ENCODE measurements at regions not wholly inside any gene's neighbourhood (a gene's known extent, or its start where the extent isn't known, plus 50 kb on each side); places are given as distances from the start of the nearest gene placed in this dataset.
"Not testable (repeated sequence)": the region's sequence is repeated elsewhere in the genome, so short reads cannot be mapped to it uniquely, and the experiment has no call there.

GRCh38 chr2:160590664-160591063 lies 97.1 kb upstream of the RBMS1 start:
- H3K9me3 Mint-ChIP-seq = peaks cover 26% of the 10 kb centered on the region
- H3K4me1 Mint-ChIP-seq = peaks cover 4% of the 10 kb centered on the region
- H3K4me3 Mint-ChIP-seq = no peak overlapping the region
- H3K27ac Mint-ChIP-seq = no peak overlapping the region
- TF ChIP-seq CTCF (IDR thresholded peaks at IDR 0.05) = no peak
- H3K27me3 Mint-ChIP-seq (ENCODE audit: low read depth, poor library complexity) = peaks cover 3% of the 10 kb centered on the region
- no peak for DNase-seq
- H3K36me3 Mint-ChIP-seq (ENCODE audit: low read depth) = no peaks in the 10 kb centered on the region

- no peaks in the 10 kb centered on the region for H3K36me3 Mint-ChIP-seq (ENCODE audit: low read depth)
- H3K9me3 Mint-ChIP-seq = peaks cover 26% of the 10 kb centered on the region
- no peak overlapping the region for H3K27ac Mint-ChIP-seq
- H3K4me3 Mint-ChIP-seq = no peak overlapping the region
- H3K27me3 Mint-ChIP-seq (ENCODE audit: low read depth, poor library complexity) = peaks cover 3% of the 10 kb centered on the region
- no peaks in the 10 kb centered on the region for H3K4me1 Mint-ChIP-seq
- TF ChIP-seq CTCF (IDR thresholded peaks at IDR 0.05) = no peak
- DNase-seq = no peak
Observed at GRCh38 chr2:160592401-160592800, 98.8 kb upstream of the RBMS1 start.

- no peaks in the 10 kb centered on the region for H3K4me1 Mint-ChIP-seq
- H3K36me3 Mint-ChIP-seq (ENCODE audit: low read depth) = no peaks in the 10 kb centered on the region
- DNase-seq = no peak
- H3K4me3 Mint-ChIP-seq = no peak overlapping the region
- TF ChIP-seq CTCF (IDR thresholded peaks at IDR 0.05) = no peak
- H3K27me3 Mint-ChIP-seq (ENCODE audit: low read depth, poor library complexity) = peaks cover 3% of the 10 kb centered on the region
- peaks cover 26% of the 10 kb centered on the region for H3K9me3 Mint-ChIP-seq
- H3K27ac Mint-ChIP-seq = no peak overlapping the region
Observed at GRCh38 chr2:160592993-160593392, 99.4 kb upstream of the RBMS1 start.

- Mint-ChIP-seq H3K9me3 (peaks cover 12% of the 10 kb centered on the region), H3K27ac (no peak overlapping the region), H3K4me1 (no peaks in the 10 kb centered on the region), H3K4me3 (no peak overlapping the region), H3K36me3 (ENCODE audit: low read depth) (no peaks in the 10 kb centered on the region), H3K27me3 (ENCODE audit: low read depth, poor library complexity) (no peaks in the 10 kb centered on the region)
- no peak for TF ChIP-seq CTCF (IDR thresholded peaks at IDR 0.05)
- DNase-seq = no peak
Observed at GRCh38 chr2:160596441-160596840, 102.8 kb upstream of the RBMS1 start.

- not testable (repeated sequence) for H3K4me3 Mint-ChIP-seq; H3K27ac Mint-ChIP-seq; DNase-seq; H3K36me3 Mint-ChIP-seq (ENCODE audit: low read depth); H3K27me3 Mint-ChIP-seq (ENCODE audit: low read depth, poor library complexity); H3K4me1 Mint-ChIP-seq; H3K9me3 Mint-ChIP-seq
Observed at GRCh38 chr2:160600437-160600836, 106.8 kb upstream of the RBMS1 start.

GRCh38 chr2:160602073-160602472 lies 108.5 kb upstream of the RBMS1 start:
- no peak for TF ChIP-seq CTCF (IDR thresholded peaks at IDR 0.05)
- no peak overlapping the region for H3K4me3 Mint-ChIP-seq
- H3K4me1 Mint-ChIP-seq = no peaks in the 10 kb centered on the region
- H3K27ac Mint-ChIP-seq = no peak overlapping the region
- H3K36me3 Mint-ChIP-seq (ENCODE audit: low read depth) = no peaks in the 10 kb centered on the region
- H3K9me3 Mint-ChIP-seq = no peaks in the 10 kb centered on the region
- no peak for DNase-seq
- H3K27me3 Mint-ChIP-seq (ENCODE audit: low read depth, poor library complexity) = peaks cover 4% of the 10 kb centered on the region

All from nephron progenitor cell (in vitro differentiated cells).